ENCODE measurements at regions not wholly inside any gene's neighbourhood (a gene's known extent, or its start where the extent isn't known, plus 50 kb on each side); places are given as distances from the start of the nearest gene placed in this dataset.

- Histone ChIP-seq H3K18ac (ENCODE audit: low read depth, low read length) (no peak overlapping the region), H3K4me2 (ENCODE audit: low read depth, low read length) (no peak overlapping the region), H3K4me3 (ENCODE audit: insufficient read depth, low read depth, low read length) (no peak overlapping the region), H3K9me1 (ENCODE audit: insufficient read depth, low read length) (no peaks in the 10 kb centered on the region), H4K8ac (ENCODE audit: low read depth in 2 of 2, low read length in 2 of 2) (no peak overlapping the region), H2AFZ (replicated peaks; ENCODE audit: low read length, poor library complexity) (no peak overlapping the region), H2BK120ac (ENCODE audit: low read depth, low read length) (no peak overlapping the region), H3K23ac (ENCODE audit: low read depth, low read length) (no peak overlapping the region), H4K5ac (ENCODE audit: low read depth, low read length) (no peak overlapping the region), H2BK5ac (ENCODE audit: low read depth, low read length, poor library complexity, severe bottlenecking) (no peak overlapping the region), H2BK15ac (ENCODE audit: low read depth, low read length) (no peak overlapping the region), H3K4ac (ENCODE audit: low read depth, low read length) (no peak overlapping the region), H3K14ac (replicated peaks; ENCODE audit: low read depth, low read length) (no peak overlapping the region), H3K56ac (ENCODE audit: extremely low read depth, insufficient read depth, low read length) (no peak overlapping the region), H4K91ac (ENCODE audit: insufficient read depth, low read depth, low read length) (no peak overlapping the region), H2AK5ac (ENCODE audit: low read depth, low read length) (no peak overlapping the region), H3K9me3 (ENCODE audit: control insufficient read depth, insufficient read depth, low read length) (no peaks in the 10 kb centered on the region), H3K9ac (ENCODE audit: low read depth, low read length) (no peak overlapping the region), H3K36me3 (ENCODE audit: control insufficient read depth, insufficient read depth, low read length) (no peaks in the 10 kb centered on the region), H2AK9ac (replicated peaks; ENCODE audit: low read depth, low read length, poor library complexity) (no peak overlapping the region), H3K4me1 (ENCODE audit: control insufficient read depth, insufficient read depth, low read length) (no peaks in the 10 kb centered on the region), H4K20me1 (ENCODE audit: insufficient read depth, low read length) (no peaks in the 10 kb centered on the region), H3K27me3 (ENCODE audit: control insufficient read depth, insufficient read depth, low read length) (no peaks in the 10 kb centered on the region; the same call in 1 of the 2 replicates), H2BK20ac (ENCODE audit: low read depth, low read length) (no peak overlapping the region), H3K79me1 (ENCODE audit: low read depth in 1 of 2, low read length in 2 of 2) (no peaks in the 10 kb centered on the region), H3K27ac (ENCODE audit: insufficient read depth, low read length) (no peak overlapping the region)
- intact Hi-C loops (cut with micrococcal nuclease): no loop called here
- CTCF ChIA-PET: no interaction called here
- no peak for TF ChIP-seq MAFK (IDR thresholded peaks at IDR 0.05; ENCODE audit: low read depth, low read length)
- no peak for TF ChIP-seq CEBPB (IDR thresholded peaks at IDR 0.05; ENCODE audit: low read depth, low read length)
- no peak for TF ChIP-seq BHLHE40 (IDR thresholded peaks at IDR 0.05; ENCODE audit: low read depth, low read length)
- no peak for TF ChIP-seq SMC3 (IDR thresholded peaks at IDR 0.05; ENCODE audit: low read depth, low read length)
- TF ChIP-seq NFE2L2 (IDR thresholded peaks at IDR 0.05; ENCODE audit: low read depth, low read length): no peak
- no peak for TF ChIP-seq RCOR1 (IDR thresholded peaks at IDR 0.05; ENCODE audit: insufficient replicate concordance, low read length)
- TF ChIP-seq CTCF (conservative IDR thresholded peaks at IDR 0.05; ENCODE audit: low read depth, low read length): no peak
- no peak for TF ChIP-seq CHD1 (IDR thresholded peaks at IDR 0.05; ENCODE audit: low read depth, low read length)
- TF ChIP-seq POLR2A (IDR thresholded peaks at IDR 0.05; ENCODE audit: low read depth, low read length): no peak
- no peak for TF ChIP-seq RFX5 (IDR thresholded peaks at IDR 0.05; ENCODE audit: low read depth, low read length)
- no peak for TF ChIP-seq ELK1 (IDR thresholded peaks at IDR 0.05; ENCODE audit: borderline replicate concordance, low read depth, low read length)
- TF ChIP-seq USF2 (IDR thresholded peaks at IDR 0.05; ENCODE audit: low read depth, low read length): no peak
- TF ChIP-seq MXI1 (IDR thresholded peaks at IDR 0.05; ENCODE audit: borderline replicate concordance, low read depth, low read length): no peak
- POLR2A ChIA-PET (ENCODE audit: unreplicated experiment): interaction anchor here (0.6 kb wide), 1 partner anchor 591 kb away, joined by 6 read pairs; no protein-coding TSS in a partner anchor
- dilution Hi-C loops (cut with HindIII; ENCODE audit: low sequenced_read_pairs, unreplicated experiment): no loop called here
- in situ Hi-C loops (cut with MboI; ENCODE audit: low sequenced_read_pairs): no loop called here
- no TSS peak for BruUV-seq (replicated peaks)
- no CpG with 5 or more reads among the region's 8 CpGs for WGBS, 2 experiments (ENCODE audit: extremely low coverage in 2 of 2, insufficient read length in 1 of 2)
- DNase-seq (no peak), ATAC-seq (ENCODE audit: low read depth) (no peak)
Measured at GRCh38 chr6:169005166-169005565, 248.5 kb downstream of the THBS2 start.
